GM13977 (cell line): ENCODE measurements at regions not wholly inside any gene's neighbourhood (a gene's known extent, or its start where the extent isn't known, plus 50 kb on each side); places are given as distances from the start of the nearest gene placed in this dataset.

Source experiments
- DNase-seq: peaks from one replicate; pipeline ENCODE4 v3.0.0; 2012; ENCODE audit warnings: low spot score
- CTCF ChIP-seq: IDR thresholded peaks from 2 replicates; pipeline ENCODE4 v1.5.1; 2012; ENCODE audit warnings: mild to moderate bottlenecking, control low read depth; ENCODE audit not compliant: insufficient read depth; ENCODE audit errors: extremely low read depth, missing control alignments
- in situ Hi-C: fragments of 300-500 bp; cut with MboI; formaldehyde crosslinking; loops from one replicate; pipeline ENCODE4 v1.12.0; 2022; ENCODE audit warnings: low sequenced_read_pairs, low pct_unique_long_range_greater_than_20kb, mixed read lengths, inconsistent platforms; ENCODE audit not compliant: unreplicated experiment

DNA sequence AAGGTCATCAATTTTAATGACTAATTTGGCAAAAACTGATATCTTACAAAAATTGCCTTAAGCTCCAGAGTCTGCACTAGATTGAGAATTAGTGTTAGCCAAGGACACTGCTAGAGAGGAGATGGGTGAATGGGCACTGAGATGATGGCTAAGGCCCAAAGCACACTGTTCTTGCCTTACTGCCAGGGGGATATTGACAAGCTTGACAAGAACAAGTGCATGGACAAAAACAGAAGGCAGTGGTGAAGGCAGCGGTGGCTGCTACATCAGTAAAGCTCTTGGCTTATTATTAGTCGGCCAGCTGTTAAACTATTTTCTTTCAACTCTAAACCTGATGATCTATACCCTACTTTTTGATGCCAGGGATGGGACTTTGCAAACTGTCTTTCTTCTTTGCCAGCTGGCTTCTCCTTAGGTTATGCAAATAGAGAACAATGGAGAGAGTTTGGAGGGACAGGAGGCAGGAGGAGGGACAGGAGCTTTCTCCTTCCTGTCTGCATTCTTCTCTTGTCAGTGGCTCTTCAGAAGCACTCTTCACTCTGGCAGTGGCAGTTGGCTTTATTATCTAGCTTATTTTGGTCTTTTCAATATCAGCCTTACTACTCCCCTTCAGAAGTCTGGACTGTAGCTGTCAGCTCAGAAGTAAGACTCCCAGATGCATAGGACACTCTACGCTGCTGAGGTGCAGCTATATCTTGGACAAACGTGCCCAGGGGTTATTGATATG, 853.5 kb upstream of the TMPRSS15 start:
- no peak for DNase-seq
- in situ Hi-C loops, result no loop called here

GRCh38 chr21:19261731-19262376, 858.3 kb upstream of the TMPRSS15 start:
- in situ Hi-C loops, result no loop called here
- DNase-seq, result no peak
- TF ChIP-seq CTCF, result no peak

More for the DNA sequence above, 853.5 kb upstream of the TMPRSS15 start:
- no peak for TF ChIP-seq CTCF

GRCh38 chr21:19266636-19267035, 863.1 kb upstream of the TMPRSS15 start:
- no peak for DNase-seq
- in situ Hi-C loops, result no loop called here
- TF ChIP-seq CTCF, result no peak

- in situ Hi-C loops, result no loop called here
- no peak for DNase-seq
Measured at GRCh38 chr21:19268686-19269085, 865.1 kb upstream of the TMPRSS15 start.

GRCh38 chr21:19275065-19275464, 871.5 kb upstream of the TMPRSS15 start:
- in situ Hi-C loops, result no loop called here
- no peak for TF ChIP-seq CTCF
- no peak for DNase-seq

More at GRCh38 chr21:19268686-19269085, 865.1 kb upstream of the TMPRSS15 start:
- no peak for TF ChIP-seq CTCF

- in situ Hi-C loops, result no loop called here
- no peak for TF ChIP-seq CTCF
- no peak for DNase-seq
Measured at GRCh38 chr21:19276665-19277064, 873.1 kb upstream of the TMPRSS15 start.
